ENCODE measurements at regions not wholly inside any gene's neighbourhood (a gene's known extent, or its start where the extent isn't known, plus 50 kb on each side); places are given as distances from the start of the nearest gene placed in this dataset.

GRCh38 chr12:67925077-67925476, 64.2 kb upstream of the IFNG-AS1 start:
- TF ChIP-seq CTCF (IDR thresholded peaks at IDR 0.05; ENCODE audit: control extremely low read depth in 1 of 3, insufficient read depth in 1 of 3, low read depth in 1 of 3, low read length in 3 of 3) (no peak), EGR1 (IDR thresholded peaks at IDR 0.05; ENCODE audit: borderline replicate concordance, low read depth, low read length) (no peak), EZH2 (IDR thresholded peaks at IDR 0.05; ENCODE audit: low read depth, low read length, severe bottlenecking) (no peak), ASH2L (IDR thresholded peaks at IDR 0.05; ENCODE audit: low read length) (no peak), POLR2AphosphoS5 (IDR thresholded peaks at IDR 0.05; ENCODE audit: low read depth, low read length) (no peak), BACH1 (IDR thresholded peaks at IDR 0.05; ENCODE audit: low read length) (no peak)

All from H1 (cell line).